HG03442 (cell line): ENCODE measurements at regions not wholly inside any gene's neighbourhood (a gene's known extent, or its start where the extent isn't known, plus 50 kb on each side); places are given as distances from the start of the nearest gene placed in this dataset.

ENCODE experiments used
- ATAC-seq: cut with Tn5 transposase; IDR thresholded peaks from one replicate; pipeline ENCODE4 v1.9.1; 2021; ENCODE audit warnings: mild to moderate bottlenecking, moderate library complexity; ENCODE audit not compliant: unreplicated experiment

DNA sequence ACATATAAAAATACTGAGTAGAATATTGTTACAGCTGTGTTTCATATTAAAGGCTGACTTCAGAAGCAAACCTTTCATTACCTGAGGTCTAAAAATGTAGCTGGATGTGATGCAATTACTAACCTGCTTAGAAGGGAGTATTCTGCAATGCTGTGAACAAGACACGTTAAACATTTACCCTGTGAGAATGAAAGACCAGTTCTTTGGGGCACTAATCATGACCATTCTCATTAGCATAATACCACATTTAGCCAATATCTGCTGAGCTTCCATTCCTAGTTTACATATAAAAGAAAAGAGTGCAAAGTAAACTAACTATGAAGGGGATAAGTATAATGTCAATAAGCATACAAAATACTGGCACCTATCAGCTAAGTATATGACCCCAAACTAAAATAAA, 784.0 kb upstream of the KLHL29 start:
- ATAC-seq = no peak

DNA sequence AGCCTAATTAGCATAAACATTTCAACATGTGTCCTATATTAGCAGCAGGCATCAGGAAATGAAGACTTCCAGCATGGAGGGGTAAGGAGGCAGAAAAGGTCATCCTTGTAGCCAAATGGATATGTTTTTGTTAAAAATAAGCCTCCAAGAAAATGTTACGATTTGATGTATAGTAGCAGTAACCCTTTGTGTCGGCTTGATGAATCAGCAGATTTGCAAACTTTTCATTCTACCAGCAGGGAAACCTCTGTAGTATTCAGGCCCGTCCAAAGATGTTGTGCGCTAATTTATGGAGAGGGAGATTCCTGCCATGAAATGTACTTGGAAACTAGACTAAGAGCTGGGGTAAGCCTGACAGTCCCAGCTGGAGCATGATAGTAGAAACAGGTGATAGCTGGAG, 780.8 kb upstream of the KLHL29 start:
- no peak for ATAC-seq

DNA sequence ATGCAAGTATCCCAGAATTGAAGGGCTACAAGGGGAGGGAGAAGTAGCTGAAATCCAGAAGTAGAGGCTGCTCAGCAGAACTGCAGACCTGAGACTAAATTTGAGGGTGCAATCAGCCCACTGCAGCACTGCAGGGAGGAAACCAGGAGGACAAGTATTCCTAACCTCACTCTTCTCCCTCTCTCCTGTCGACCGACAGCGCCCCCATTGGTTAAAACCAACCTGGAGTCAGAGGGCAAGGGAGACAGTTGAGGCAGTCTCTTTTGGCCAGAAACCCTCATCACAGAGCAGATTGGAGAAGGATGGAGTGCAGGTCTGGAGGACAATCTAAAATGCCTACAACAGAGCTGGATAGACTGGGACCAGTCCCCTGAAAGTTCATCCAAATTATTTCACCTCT, 768.9 kb upstream of the KLHL29 start:
- no peak for ATAC-seq

DNA sequence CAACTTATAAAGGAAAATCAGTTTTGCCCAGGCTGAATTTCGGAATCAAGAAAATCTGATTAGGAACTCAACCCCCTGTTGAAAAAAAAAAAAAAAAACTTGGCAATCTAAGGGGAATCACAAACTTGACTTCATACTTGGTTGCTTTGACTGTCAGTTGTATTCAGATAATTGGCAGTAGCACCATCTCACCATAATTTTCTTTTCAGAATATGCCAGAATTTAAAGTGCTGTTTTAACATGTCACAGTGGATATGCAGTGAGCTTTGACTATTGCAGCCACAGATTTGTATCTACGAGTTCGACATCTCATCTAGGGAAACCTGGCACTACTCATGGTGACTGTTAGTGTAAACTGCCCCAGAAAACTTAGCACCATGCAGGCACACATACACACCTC, 761.4 kb upstream of the KLHL29 start:
- ATAC-seq = no peak

DNA sequence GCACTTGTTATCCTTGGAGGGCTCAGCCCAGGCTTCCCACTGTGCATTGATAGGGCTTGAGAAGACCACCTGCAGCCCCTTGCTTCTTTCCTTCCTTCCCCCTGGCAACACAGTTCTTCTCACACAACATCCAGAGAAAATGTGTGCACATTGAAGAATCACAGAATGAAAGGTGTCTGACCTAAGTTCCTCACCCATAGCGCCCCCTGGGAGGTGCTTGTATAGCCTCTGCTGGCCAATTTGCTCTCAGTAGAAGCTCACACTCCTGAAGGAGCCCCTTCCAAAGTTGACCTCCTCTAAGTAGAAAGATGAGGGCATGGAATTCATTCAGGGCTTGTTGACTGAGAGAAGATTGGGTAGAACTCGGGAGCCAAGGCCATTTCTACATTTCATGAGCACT, 758.4 kb upstream of the KLHL29 start:
- no peak for ATAC-seq

DNA sequence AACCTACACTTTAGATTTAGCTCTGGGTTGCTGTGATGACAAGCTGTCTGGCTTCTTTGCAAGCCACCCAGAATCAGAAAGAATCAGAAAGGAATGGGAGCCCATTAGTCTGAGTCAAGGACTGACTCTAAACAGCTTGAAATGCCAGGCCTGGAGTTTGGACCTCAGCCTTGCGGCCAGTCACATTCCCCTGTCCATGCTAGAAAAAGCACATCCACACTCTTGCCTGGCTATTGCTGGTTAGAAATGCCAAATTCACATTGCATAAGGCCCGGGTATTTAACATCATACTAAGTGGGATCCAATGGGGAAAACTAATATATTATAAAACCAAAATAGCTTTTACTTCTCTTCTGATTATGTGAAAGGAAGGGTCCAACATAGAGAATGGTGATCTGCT, 756.8 kb upstream of the KLHL29 start:
- ATAC-seq = no peak

DNA sequence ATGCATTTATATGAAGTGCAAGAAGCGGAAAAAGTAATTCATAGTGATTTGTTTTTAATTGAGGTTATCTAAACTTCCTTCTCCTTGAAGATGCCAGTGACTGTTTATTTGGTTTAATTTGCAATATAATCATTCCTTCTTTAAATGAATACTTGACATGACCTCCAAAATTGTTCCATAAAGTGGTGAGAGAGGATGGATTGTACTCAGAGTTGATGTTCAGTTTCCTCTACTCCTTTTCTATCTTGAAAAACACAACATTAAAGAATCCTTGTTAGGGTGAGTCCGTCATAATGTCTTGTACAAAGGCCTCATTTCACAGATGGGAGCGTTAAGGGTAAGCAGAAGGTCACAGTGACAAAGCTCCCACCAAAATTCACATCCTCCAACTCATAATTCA, 756.1 kb upstream of the KLHL29 start:
- no peak for ATAC-seq

DNA sequence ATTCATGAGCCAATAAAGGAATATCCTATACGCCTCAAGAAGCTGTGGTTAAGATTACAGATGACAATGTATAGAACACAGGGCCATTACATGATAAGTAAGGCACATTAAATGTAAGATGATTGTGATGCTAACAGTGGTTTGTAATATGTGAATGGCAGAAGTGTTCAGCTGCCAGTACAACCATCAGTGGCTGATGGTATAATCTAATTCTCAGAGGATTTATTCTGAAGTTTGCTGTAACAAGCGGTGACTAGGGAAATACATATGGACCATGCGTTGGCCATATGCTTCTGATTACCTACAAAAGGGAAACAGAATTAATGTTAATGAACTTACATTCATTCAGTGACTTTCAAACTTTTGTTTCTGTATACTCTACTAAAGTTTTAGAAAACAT, 750.8 kb upstream of the KLHL29 start:
- no peak for ATAC-seq

DNA sequence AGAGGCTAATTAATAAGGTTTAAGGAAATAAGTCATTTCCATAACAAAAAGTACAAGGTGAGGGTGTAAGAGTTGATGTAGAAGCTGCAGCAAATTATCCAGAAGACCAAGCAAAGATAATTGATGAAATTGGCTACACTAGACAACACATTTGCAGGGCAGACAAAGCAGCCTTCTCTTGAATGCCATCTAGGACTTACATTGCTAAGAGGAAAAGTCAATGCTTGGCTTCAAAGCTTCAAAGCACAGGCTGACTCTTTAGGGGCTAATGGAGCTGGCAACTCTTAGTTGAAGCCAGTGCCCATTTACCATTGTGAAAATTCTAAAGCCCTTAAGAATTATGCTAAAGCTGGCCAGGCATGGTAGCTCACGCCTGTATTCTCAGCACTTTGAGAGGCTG, 728.6 kb upstream of the KLHL29 start:
- no peak for ATAC-seq

DNA sequence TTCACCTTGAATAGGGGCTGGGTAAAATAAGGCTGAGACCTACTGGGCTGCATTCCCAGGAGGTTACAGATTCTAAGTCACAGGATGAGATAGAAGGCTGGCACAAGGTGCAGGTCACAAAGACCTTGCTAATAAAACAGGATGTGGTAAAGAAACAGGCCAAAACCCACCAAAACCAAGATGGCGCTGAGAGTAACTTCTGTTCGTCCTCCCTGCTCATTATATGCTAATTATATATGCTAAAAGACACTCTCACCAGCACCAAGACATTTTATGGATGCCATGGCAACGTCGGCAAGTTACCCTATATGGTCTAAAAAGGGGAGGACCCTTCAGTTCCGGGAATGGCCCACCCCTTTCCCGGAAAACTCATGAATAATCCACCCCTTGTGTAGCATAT, 711.5 kb upstream of the KLHL29 start:
- ATAC-seq = no peak

DNA sequence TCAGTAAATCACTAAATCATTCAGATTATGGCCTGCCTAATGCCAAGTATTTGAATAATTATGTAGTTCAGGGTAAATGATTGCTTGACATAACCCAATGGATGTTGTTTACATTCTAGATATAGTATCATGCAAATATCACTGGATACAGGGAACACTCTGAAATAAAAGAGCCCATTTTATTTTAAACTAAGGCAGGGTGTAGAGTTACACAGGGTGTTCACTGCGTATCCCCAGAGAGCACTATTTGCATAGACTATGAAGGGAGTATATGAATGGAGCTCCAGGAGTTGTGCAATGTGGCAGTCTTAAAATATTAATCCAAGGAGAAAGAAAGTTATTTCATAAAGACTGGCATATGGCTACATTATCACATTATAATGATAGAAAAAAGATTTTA, 701.1 kb upstream of the KLHL29 start:
- no peak for ATAC-seq

DNA sequence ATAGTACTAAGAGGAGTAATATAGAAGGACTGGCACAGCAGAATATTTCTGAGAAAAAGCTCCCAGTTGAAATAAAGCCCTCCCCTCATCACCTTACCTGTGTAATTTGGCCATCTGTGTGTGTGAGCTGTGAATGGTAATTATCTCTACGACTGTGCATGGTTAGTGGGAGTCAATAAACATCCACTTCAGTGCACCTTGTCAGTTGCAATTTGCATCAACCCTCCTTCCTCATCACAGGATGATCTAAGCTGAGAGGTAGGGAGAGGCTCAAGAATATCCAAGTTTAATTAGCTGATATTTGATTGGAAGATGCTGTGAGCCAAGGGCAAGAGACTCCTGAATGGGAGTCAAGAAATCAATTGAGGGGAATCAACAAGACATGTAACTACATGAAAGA, 694.9 kb upstream of the KLHL29 start:
- ATAC-seq = no peak

DNA sequence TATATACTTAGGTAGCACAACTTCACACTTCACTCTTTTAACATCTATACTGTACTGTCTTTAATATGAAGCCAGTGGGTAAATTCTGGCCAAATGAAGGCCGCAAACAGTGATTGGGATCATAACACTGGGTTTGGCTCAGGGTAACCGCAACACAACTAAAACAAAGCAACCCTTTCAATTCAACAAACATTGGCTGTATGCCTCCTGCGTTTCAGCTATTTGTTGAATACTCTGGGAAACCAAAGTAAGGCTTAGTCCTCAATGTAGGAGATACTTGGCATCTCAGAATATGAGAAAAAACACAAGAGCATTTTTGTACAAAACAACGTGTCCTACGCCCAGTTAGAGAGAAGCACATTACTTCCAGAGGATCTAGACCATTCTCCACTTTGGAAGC, 693.3 kb upstream of the KLHL29 start:
- no peak for ATAC-seq

DNA sequence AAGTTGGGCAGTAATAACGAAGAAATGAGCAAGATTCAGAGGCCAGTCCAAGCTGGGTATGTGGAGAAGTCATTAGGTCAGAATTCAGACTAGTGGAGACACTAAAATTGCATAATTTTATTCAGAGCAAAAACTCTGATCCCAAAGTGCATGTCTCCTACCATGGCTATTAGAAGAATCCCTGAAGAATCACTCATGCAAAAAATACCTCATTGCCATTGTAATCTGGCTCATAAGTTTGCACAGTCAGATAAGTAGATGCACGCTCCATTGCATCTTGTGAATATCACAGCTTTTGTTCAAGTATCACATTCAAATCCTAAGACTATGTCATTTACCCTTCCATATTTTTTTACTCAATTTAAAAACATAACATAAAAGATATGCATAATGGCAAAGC, 692.2 kb upstream of the KLHL29 start:
- ATAC-seq = no peak

DNA sequence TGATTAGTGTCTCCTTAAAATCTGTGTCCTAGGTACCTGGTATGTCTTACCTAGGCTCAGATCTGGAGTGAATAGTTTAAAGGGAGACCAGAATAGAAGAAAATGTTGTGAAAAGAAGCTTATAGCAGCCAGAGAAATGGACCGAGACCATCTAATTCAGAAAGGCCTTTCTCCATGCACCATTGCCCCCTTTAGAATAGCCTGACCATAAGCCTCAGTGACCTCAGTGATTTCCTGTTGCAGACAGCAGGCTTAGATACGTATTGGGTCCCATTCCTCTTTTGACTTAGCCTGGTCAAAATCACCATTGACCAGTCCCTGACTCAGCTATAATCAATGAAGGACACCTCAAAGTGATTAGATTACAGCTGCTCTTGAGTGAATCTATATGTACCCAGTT, 690.7 kb upstream of the KLHL29 start:
- ATAC-seq = no peak

DNA sequence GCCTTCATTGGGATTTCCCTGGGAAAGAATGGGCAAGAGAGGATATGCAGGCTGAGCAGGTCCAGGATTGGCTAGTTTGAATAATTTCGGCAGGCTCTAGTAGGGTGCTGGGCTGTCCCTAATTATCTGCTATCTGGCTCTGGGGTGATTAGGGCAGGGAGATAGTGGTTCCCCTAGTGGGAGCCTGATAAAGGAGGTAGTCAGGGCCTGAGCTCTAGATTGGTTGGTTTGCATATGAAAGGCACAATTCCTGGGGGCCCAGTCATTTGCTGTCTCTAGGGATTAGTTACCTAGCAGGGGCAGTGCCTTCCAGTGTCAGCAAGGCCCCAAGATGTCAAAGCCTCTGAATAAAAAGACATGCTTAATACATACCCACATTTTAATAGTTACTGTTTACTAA, 690.1 kb upstream of the KLHL29 start:
- no peak for ATAC-seq

DNA sequence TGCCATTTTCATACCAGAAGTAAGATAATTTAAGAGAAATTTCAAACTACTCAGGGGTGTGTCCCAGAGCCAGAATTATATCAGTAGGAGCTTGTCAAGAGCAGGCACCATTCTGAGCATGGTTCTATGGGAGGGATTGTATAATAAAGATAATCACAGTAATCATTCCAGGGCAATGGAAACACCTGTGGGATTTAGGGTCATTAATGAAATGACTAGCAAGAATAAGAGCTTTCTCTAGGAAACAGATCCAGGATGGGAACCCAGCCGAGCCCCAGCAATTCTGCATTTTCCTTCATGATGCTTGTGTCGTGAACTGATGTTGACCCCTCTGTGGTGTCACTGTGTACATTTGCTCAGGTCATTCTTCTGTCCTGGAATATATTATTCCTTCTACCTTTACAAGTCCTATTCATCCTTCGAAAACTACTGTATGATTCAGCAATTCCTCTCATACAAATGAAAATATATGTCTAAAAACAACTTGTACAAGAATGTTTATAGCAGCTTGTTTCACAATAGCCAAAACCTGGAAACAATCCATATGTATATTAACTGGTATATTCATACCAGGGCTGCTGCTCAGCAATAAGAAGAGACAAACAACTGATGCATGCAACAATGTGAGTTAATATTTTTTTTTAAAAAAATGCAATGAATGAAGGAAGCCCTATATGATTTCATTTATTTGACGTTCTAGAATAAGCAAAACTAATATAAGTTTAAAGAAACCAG, 687.8 kb upstream of the KLHL29 start:
- no peak for ATAC-seq

DNA sequence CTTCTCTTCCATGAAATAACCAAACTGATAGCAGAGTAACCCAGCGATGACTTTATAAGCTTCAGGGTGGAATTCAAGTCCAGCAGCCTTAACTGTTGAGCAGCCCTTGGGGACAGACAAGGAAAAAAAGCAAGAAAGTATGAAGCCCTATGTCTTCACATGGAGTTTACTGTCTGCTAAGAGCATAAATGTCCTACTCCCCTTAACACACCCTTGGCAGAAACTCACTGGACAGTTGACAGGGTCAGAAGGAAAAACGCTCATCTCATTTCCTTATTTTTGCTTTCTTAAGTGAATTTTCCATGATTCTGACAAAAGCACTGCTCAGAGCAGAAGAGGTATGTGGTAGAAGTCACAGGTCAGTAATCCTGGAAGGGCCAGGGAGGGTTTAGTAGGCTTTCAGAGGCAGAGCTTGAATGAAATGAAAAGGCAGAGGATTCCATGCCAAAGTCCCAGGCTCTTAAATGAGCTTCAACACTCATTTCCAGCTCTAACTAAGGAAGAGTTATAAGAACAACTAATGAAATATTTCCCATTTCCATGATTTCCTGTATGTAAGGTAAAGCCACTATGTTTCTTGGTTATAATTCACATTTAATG, 683.3 kb upstream of the KLHL29 start:
- ATAC-seq = no peak

DNA sequence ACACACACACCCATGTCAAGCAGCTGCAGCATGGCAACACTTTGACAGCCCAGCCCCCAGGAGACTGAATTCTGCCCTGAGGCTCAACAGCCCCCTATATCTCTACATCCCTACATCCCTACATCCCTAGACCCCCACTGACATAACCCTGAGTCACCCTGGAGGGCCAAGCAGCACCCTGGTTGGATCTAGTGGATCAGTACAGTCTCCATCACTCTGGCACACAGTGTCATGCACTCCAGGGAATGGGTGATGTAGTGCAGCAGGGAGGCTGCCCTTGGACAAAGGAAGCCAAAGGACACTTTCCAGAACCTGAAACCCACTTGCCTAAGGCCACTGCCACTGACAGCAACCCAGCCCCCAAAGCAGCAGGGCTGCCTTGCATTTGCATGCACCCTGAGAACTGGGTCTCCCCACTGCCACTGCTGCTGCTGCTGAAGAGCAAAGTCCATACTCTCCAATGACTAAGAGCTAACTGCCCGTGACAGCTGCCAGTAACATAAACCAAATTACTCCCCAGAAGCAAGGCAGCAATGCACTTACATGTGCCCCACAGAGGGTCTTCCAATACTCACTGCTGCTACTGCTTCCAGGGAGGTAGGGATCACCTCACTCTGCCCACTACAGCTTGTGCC, 681.6 kb upstream of the KLHL29 start:
- no peak for ATAC-seq

DNA sequence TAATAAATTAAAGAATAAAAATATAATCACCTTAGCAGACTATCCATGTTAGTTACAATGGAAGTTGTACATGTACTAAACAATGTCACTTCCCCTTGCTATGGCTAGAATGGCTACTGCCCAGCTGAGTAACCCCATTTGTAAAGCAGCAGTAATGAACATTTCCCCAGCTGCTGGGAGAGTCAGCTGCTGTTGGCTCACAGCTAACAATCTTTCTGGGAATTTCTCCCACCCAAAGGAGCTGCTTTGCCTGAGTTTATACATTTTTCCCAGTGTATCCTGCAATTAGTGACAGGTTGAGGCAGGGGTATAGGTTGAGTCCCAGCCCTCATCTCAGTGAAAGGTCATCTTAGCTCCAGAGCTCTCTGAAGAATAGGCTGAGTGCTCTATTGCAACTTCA, 665.6 kb upstream of the KLHL29 start:
- ATAC-seq = no peak

DNA sequence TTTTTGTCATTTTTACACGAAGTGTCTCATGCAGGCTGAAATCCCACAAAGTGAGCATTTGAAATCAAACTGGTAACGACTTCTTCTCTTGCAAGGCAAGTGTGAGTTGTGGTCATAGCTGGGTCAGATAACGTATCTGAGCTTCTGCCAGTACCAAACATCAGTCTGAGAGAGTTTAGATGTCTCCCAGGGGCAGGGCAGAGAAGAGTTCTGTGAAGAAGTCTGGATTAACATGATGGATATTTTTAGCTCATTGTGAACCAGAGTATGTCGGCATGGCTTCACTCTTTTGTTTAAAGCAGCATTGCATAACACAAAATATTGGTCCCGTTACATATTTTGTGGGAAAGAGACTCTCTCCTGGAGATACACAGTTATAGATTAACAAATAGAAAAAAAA, 655.5 kb upstream of the KLHL29 start:
- ATAC-seq = no peak

DNA sequence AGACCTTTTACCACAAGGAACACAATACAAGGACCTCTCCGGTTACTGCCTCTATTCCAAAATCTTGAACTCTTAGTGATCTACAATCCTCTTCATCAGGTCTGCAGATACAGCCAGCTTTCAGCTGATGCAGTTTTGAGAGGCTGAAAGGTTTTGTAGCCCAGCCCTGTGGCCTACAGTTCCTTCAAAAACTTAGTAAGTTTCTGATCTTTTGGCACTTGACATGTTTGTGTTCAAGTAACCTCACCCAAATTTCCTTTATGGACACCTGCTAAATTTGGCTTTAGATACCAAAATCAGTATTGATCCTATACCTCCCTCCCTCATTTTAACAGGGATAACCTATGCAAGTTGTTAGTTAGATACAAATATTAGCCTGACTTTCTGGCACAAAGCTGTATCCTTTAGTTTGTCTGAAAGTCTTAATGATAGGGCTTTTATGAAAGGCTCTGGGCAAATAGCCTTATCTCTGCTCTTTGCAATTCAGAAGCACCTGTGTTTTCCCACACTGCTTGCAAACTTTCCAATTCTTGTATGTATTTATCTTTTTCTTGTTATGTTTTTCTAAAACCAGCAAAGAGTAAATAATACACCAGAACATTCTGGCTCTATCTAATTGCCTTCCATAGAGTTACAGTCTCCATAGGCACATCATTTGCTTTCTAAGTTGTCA, 650.5 kb upstream of the KLHL29 start:
- ATAC-seq = no peak
